ENCODE measurements at regions not wholly inside any gene's neighbourhood (a gene's known extent, or its start where the extent isn't known, plus 50 kb on each side); places are given as distances from the start of the nearest gene placed in this dataset.

GRCh38 chr11:8839306-8839956 is 71.6 kb upstream of the AKIP1 start:
- TF ChIP-seq, protein P1, sequence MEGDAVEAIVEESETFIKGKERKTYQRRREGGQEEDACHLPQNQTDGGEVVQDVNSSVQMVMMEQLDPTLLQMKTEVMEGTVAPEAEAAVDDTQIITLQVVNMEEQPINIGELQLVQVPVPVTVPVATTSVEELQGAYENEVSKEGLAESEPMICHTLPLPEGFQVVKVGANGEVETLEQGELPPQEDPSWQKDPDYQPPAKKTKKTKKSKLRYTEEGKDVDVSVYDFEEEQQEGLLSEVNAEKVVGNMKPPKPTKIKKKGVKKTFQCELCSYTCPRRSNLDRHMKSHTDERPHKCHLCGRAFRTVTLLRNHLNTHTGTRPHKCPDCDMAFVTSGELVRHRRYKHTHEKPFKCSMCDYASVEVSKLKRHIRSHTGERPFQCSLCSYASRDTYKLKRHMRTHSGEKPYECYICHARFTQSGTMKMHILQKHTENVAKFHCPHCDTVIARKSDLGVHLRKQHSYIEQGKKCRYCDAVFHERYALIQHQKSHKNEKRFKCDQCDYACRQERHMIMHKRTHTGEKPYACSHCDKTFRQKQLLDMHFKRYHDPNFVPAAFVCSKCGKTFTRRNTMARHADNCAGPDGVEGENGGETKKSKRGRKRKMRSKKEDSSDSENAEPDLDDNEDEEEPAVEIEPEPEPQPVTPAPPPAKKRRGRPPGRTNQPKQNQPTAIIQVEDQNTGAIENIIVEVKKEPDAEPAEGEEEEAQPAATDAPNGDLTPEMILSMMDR (IDR thresholded peaks at IDR 0.05), result no peak
- no peak for TF ChIP-seq POLR2A (IDR thresholded peaks at IDR 0.05)
